HCT116 (cell line): ENCODE measurements at regions not wholly inside any gene's neighbourhood (a gene's known extent, or its start where the extent isn't known, plus 50 kb on each side); places are given as distances from the start of the nearest gene placed in this dataset.

ENCODE experiments used
- ATAC-seq: fragments of 200-7000 bp; cut with Tn5 transposase; 2 replicates; pipeline ENCODE4 v1.9.1; 2020; ENCODE audit warnings: mild to moderate bottlenecking, moderate library complexity
- BruUV-seq: library from RNA; stranded (reverse); fragments of 400-500 nt; replicated peaks from 2 replicates; lab custom pipeline; 2021; lab: Mats Ljungman, UMichigan
- CTCF ChIA-PET: fragments of 300-600 bp; sonication (Branson Sonifier 250); formaldehyde crosslinking; loops from one replicate; lab custom pipeline; 2021; ENCODE audit warnings: antibody characterized with exemption; lab: Charles Lee
- POLR2A ChIA-PET: fragments of 300-600, 350-600 bp; sonication (Branson Sonifier 250); formaldehyde crosslinking; loops from one replicate; lab custom pipeline; 2021; ENCODE audit warnings: antibody characterized with exemption; lab: Charles Lee
- RAD21 ChIA-PET, 2 experiments: fragments of 300-600 bp; sonication (Branson Sonifier 250); formaldehyde crosslinking; loops; one replicate each; lab custom pipeline; 2023; ENCODE audit warnings: low total read pairs in 2 of 2; ENCODE audit not compliant: uncharacterized antibody in 2 of 2, unreplicated experiment in 2 of 2, low non-redundant PET in 1 of 2; lab: Charles Lee
- DNase-seq: peaks from one replicate; pipeline ENCODE4 v3.0.0-alpha.2; 2010; ENCODE audit warnings: low read depth, low spot score
- H2AFZ ChIP-seq: fragments of 200-600 bp; shearing (Covaris generic), sonication (generic); 2 replicates; pipeline ENCODE4 v1.6.1; 2017; ENCODE audit warnings: low read depth, mixed run types, mixed read lengths, antibody characterized with exemption, low read length; ENCODE audit not compliant: poor library complexity, severe bottlenecking
- H3K27ac ChIP-seq: 2 replicates; pipeline ENCODE4 v1.5.1; 2012; ENCODE audit warnings: low read depth, low read length
- H3K27me3 ChIP-seq: fragments of 200-600 bp; sonication (generic); 2 replicates; pipeline ENCODE4 v1.6.1; 2016; ENCODE audit warnings: mixed run types, low read length, mixed read lengths; ENCODE audit not compliant: insufficient read depth
- H3K36me3 ChIP-seq, 2 experiments: fragments of 200-500 bp in 1 of 2; fragments of 200-600 bp in 1 of 2; sonication (Bioruptor generic) in 1 of 2; sonication (generic) in 1 of 2; 2 replicates each; pipeline versions ENCODE4 v1.5.1 to v1.6.1; 2014 to 2016; ENCODE audit warnings: low read length in 2 of 2, inconsistent platforms in 1 of 2, mixed read lengths in 1 of 2, mixed run types in 1 of 2; ENCODE audit not compliant: insufficient read depth in 2 of 2, control insufficient read depth in 1 of 2
- H3K4me1 ChIP-seq, 2 experiments: fragments of 200-600 bp in 1 of 2; sonication (generic) in 1 of 2; 2 replicates each; pipeline versions ENCODE4 v1.5.1 to v1.6.1; 2012 to 2017; ENCODE audit warnings: low read length in 2 of 2, inconsistent platforms in 1 of 2, mild to moderate bottlenecking in 1 of 2, mixed read lengths in 1 of 2, mixed run types in 1 of 2, moderate library complexity in 1 of 2; ENCODE audit not compliant: insufficient read depth in 2 of 2, control insufficient read depth in 1 of 2
- H3K4me2 ChIP-seq: fragments of 200-600 bp; sonication (generic); 2 replicates; pipeline ENCODE4 v1.6.1; 2017; ENCODE audit warnings: mixed run types, low read length, mixed read lengths
- H3K4me3 ChIP-seq, 2 experiments: fragments of 200-600 bp in 1 of 2; sonication (generic) in 1 of 2; replicated peaks in 1 of 2; 2 replicates each; pipeline ENCODE4 v1.5.1; 2011 to 2016; ENCODE audit warnings: low read length in 2 of 2, control low read depth in 1 of 2, low read depth in 1 of 2, mild to moderate bottlenecking in 1 of 2, mixed read lengths in 1 of 2, mixed run types in 1 of 2
- H3K79me2 ChIP-seq: fragments of 200-600 bp; sonication (generic); 2 replicates; pipeline ENCODE4 v1.6.1; 2017; ENCODE audit warnings: mild to moderate bottlenecking, mixed run types, low read length, moderate library complexity, mixed read lengths; ENCODE audit not compliant: insufficient read depth
- H3K9ac ChIP-seq: fragments of 200-600 bp; sonication (generic); 2 replicates; pipeline ENCODE4 v1.6.1; 2016; ENCODE audit warnings: low read length, mixed read lengths
- H3K9me2 ChIP-seq: fragments of 200-600 bp; sonication (generic), shearing (Covaris generic); 2 replicates; pipeline ENCODE4 v1.6.1; 2017; ENCODE audit warnings: mixed run types, mild to moderate bottlenecking, moderate library complexity; ENCODE audit not compliant: insufficient read depth
- H3K9me3 ChIP-seq, 2 experiments: fragments of 200-500 bp in 1 of 2; fragments of 200-600 bp in 1 of 2; sonication (Bioruptor generic) in 1 of 2; sonication (generic) in 1 of 2; 2 replicates each; pipeline ENCODE4 v1.6.1; 2014 to 2017; ENCODE audit warnings: low read length in 2 of 2, mixed read lengths in 2 of 2, inconsistent platforms in 1 of 2, low read depth in 1 of 2, mild to moderate bottlenecking in 1 of 2, mixed run types in 1 of 2, moderate library complexity in 1 of 2; ENCODE audit not compliant: control insufficient read depth in 1 of 2, insufficient read depth in 1 of 2
- H4K20me1 ChIP-seq: fragments of 200-600 bp; sonication (generic), shearing (Covaris generic); 2 replicates; pipeline ENCODE4 v1.6.1; 2017; ENCODE audit warnings: mixed run types, mild to moderate bottlenecking, moderate library complexity; ENCODE audit not compliant: insufficient read depth
- ATF3 ChIP-seq: IDR thresholded peaks from 2 replicates; pipeline ENCODE4 v1.6.1; 2012
- CBX3 ChIP-seq: IDR thresholded peaks from 2 replicates; pipeline ENCODE4 v1.6.1; 2012; ENCODE audit warnings: low read depth
- EGR1 ChIP-seq: IDR thresholded peaks from 2 replicates; pipeline ENCODE4 v1.6.1; 2012; ENCODE audit warnings: low read depth
- ELF1 ChIP-seq: IDR thresholded peaks from 2 replicates; pipeline ENCODE4 v1.6.1; 2012; ENCODE audit warnings: low read depth, borderline replicate concordance
- EZH2 ChIP-seq: fragments of 200-600 bp; sonication (generic); IDR thresholded peaks from 2 replicates; pipeline ENCODE4 v1.6.1; 2017; ENCODE audit warnings: antibody characterized with exemption, mixed run types
- FOSL1 ChIP-seq: IDR thresholded peaks from 2 replicates; pipeline ENCODE4 v1.6.1; 2012; ENCODE audit warnings: low read depth
- POLR2A ChIP-seq: IDR thresholded peaks from 2 replicates; pipeline ENCODE4 v1.7.0; 2011; ENCODE audit warnings: borderline replicate concordance; ENCODE audit not compliant: insufficient read depth, insufficient read length; ENCODE audit errors: extremely low read depth
- POLR2AphosphoS5 ChIP-seq: IDR thresholded peaks from 2 replicates; pipeline ENCODE4 v1.6.1; 2011; ENCODE audit warnings: mild to moderate bottlenecking, low read depth, low read length, moderate library complexity
- RAD21 ChIP-seq: IDR thresholded peaks from 2 replicates; pipeline ENCODE4 v1.6.1; 2012; ENCODE audit warnings: low read depth, mild to moderate bottlenecking
- SP1 ChIP-seq: IDR thresholded peaks from 2 replicates; pipeline ENCODE4 v1.6.1; 2012; ENCODE audit warnings: low read depth
- SRF ChIP-seq: IDR thresholded peaks from 2 replicates; pipeline ENCODE4 v1.6.1; 2012; ENCODE audit warnings: low read depth
- TCF7L2 ChIP-seq: IDR thresholded peaks from 2 replicates; pipeline ENCODE4 v1.7.0; 2011; ENCODE audit warnings: borderline replicate concordance, inconsistent platforms; ENCODE audit not compliant: insufficient read depth, insufficient read length; ENCODE audit errors: extremely low read depth
- YY1 ChIP-seq: IDR thresholded peaks from 2 replicates; pipeline ENCODE4 v1.6.1; 2011; ENCODE audit warnings: low read length, low read depth, moderate library complexity, mild to moderate bottlenecking; ENCODE audit not compliant: insufficient replicate concordance; ENCODE audit errors: extremely low read depth
- ZFX ChIP-seq: fragments of 450-650 bp; IDR thresholded peaks from 2 replicates; pipeline ENCODE4 v1.6.1; 2017
- ZNF274 ChIP-seq: fragments of 200-500 bp; sonication (Bioruptor generic); IDR thresholded peaks from 2 replicates; pipeline ENCODE4 v1.6.1; 2014; ENCODE audit warnings: mild to moderate bottlenecking, low read depth, low read length, inconsistent platforms
- intact Hi-C: fragments of 100-400 bp; cut with micrococcal nuclease; formaldehyde crosslinking; loops from 2 replicates; pipeline ENCODE4 v1.10.0; 2022
- TF ChIP-seq, protein P1 (sequence below), 3 experiments: fragments of 200-600 bp in 1 of 3; sonication (generic) in 1 of 3; IDR thresholded peaks in 2 of 3; conservative IDR thresholded peaks in 1 of 3; 2 replicates each; pipeline ENCODE4 v1.5.1; 2012 to 2017; ENCODE audit warnings: low read depth in 2 of 3, low read length in 2 of 3, antibody characterized with exemption in 1 of 3, borderline replicate concordance in 1 of 3, control low read depth in 1 of 3, mild to moderate bottlenecking in 1 of 3, mixed read lengths in 1 of 3, mixed run types in 1 of 3, moderate library complexity in 1 of 3; ENCODE audit not compliant: insufficient read depth in 1 of 3
- TF ChIP-seq, protein P2 (sequence below): IDR thresholded peaks from 2 replicates; pipeline ENCODE4 v1.6.1; 2012; ENCODE audit warnings: low read depth

DNA sequence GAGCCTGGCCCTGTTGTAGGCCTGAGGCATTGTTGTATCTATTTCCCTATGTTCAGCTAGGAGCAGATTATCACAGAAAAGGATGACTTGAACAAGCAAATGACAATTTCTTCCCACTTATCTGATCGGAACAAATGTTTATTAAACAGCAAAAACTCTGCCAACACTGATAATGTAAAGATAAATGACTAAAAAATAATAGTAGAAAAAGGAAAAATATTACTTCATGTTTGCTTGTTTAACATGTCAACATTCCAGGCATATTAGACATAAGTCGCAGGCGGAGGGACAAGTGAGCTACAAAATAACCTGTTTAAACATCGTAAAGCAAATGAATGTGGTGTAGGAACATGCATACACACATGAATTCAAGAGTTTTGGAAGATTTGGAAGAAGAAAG, 257.9 kb downstream of the TMX3 start (continued):
- TF ChIP-seq, protein P1, sequence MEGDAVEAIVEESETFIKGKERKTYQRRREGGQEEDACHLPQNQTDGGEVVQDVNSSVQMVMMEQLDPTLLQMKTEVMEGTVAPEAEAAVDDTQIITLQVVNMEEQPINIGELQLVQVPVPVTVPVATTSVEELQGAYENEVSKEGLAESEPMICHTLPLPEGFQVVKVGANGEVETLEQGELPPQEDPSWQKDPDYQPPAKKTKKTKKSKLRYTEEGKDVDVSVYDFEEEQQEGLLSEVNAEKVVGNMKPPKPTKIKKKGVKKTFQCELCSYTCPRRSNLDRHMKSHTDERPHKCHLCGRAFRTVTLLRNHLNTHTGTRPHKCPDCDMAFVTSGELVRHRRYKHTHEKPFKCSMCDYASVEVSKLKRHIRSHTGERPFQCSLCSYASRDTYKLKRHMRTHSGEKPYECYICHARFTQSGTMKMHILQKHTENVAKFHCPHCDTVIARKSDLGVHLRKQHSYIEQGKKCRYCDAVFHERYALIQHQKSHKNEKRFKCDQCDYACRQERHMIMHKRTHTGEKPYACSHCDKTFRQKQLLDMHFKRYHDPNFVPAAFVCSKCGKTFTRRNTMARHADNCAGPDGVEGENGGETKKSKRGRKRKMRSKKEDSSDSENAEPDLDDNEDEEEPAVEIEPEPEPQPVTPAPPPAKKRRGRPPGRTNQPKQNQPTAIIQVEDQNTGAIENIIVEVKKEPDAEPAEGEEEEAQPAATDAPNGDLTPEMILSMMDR (IDR thresholded peaks at IDR 0.05 in 2 of 3, conservative IDR thresholded peaks at IDR 0.05 in 1 of 3; ENCODE audit: borderline replicate concordance in 1 of 3, insufficient read depth in 1 of 3, low read depth in 2 of 3, low read length in 2 of 3) = no peak

GRCh38 chr18:68455229-68455603, 259.7 kb downstream of the TMX3 start:
- RAD21 ChIA-PET = no interaction called here
- TF ChIP-seq EGR1 (no peak), POLR2A (no peak), EZH2 (no peak), CBX3 (no peak), ATF3 (no peak), ELF1 (no peak), ZNF274 (no peak), SRF (no peak), ZFX (no peak), RAD21 (no peak), TCF7L2 (no peak), YY1 (no peak), FOSL1 (no peak), POLR2AphosphoS5 (no peak), SP1 (no peak)
- TF ChIP-seq, protein P1 (IDR thresholded peaks at IDR 0.05 in 2 of 3, conservative IDR thresholded peaks at IDR 0.05 in 1 of 3; ENCODE audit: borderline replicate concordance in 1 of 3, insufficient read depth in 1 of 3, low read depth in 2 of 3, low read length in 2 of 3) = no peak
- TF ChIP-seq, protein P2, sequence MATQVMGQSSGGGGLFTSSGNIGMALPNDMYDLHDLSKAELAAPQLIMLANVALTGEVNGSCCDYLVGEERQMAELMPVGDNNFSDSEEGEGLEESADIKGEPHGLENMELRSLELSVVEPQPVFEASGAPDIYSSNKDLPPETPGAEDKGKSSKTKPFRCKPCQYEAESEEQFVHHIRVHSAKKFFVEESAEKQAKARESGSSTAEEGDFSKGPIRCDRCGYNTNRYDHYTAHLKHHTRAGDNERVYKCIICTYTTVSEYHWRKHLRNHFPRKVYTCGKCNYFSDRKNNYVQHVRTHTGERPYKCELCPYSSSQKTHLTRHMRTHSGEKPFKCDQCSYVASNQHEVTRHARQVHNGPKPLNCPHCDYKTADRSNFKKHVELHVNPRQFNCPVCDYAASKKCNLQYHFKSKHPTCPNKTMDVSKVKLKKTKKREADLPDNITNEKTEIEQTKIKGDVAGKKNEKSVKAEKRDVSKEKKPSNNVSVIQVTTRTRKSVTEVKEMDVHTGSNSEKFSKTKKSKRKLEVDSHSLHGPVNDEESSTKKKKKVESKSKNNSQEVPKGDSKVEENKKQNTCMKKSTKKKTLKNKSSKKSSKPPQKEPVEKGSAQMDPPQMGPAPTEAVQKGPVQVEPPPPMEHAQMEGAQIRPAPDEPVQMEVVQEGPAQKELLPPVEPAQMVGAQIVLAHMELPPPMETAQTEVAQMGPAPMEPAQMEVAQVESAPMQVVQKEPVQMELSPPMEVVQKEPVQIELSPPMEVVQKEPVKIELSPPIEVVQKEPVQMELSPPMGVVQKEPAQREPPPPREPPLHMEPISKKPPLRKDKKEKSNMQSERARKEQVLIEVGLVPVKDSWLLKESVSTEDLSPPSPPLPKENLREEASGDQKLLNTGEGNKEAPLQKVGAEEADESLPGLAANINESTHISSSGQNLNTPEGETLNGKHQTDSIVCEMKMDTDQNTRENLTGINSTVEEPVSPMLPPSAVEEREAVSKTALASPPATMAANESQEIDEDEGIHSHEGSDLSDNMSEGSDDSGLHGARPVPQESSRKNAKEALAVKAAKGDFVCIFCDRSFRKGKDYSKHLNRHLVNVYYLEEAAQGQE = no peak
- H3K27me3 ChIP-seq = no peaks in the 10 kb centered on the region
- H3K9me2 ChIP-seq = no peaks in the 10 kb centered on the region
- no peak overlapping the region for H2AFZ ChIP-seq
- ATAC-seq (no peak), DNase-seq (no peak)
- no peak overlapping the region for H3K9ac ChIP-seq
- H3K4me1 ChIP-seq = no peaks in the 10 kb centered on the region
- no peak overlapping the region for H3K4me2 ChIP-seq
- H3K27ac ChIP-seq = no peak overlapping the region
- intact Hi-C loops = no loop called here
- POLR2A ChIA-PET = no interaction called here
- H3K9me3 ChIP-seq = peaks cover 6 to 14% of the 10 kb centered on the region in 2 experiments; a peak in 2 of 4 replicates
- H3K79me2 ChIP-seq = no peaks in the 10 kb centered on the region
- H3K4me3 ChIP-seq = no peak overlapping the region
- BruUV-seq = no TSS peak
- no peaks in the 10 kb centered on the region for H4K20me1 ChIP-seq
- H3K36me3 ChIP-seq = no peaks in the 10 kb centered on the region
- CTCF ChIA-PET = no interaction called here
